Spleen (tissue), 11 donors: ENCODE measurements at regions not wholly inside any gene's neighbourhood (a gene's known extent, or its start where the extent isn't known, plus 50 kb on each side); places are given as distances from the start of the nearest gene placed in this dataset.

Experiments used
- DNase-seq: peaks from one replicate; pipeline ENCODE4 v3.0.0-alpha.2; 2020
- H3K27ac ChIP-seq, 8 donors: fragments of 200-600 bp; sonication (generic) in 7 of 8; 1 replicate in 4 of 8; 2 replicates in 4 of 8; pipeline versions ENCODE4 v1.5.0 to v1.8.0; 2016 to 2021; ENCODE audit warnings: inconsistent platforms in 4 of 8, mild to moderate bottlenecking in 4 of 8, moderate library complexity in 1 of 8
- H3K27me3 ChIP-seq, 7 donors: fragments of 200-600 bp; sonication (generic) in 6 of 7; replicated peaks in 1 of 7; 1 replicate in 4 of 7; 2 replicates in 3 of 7; pipeline versions ENCODE4 v1.5.0 to v1.8.0; 2016 to 2021; ENCODE audit warnings: inconsistent platforms in 3 of 7, mild to moderate bottlenecking in 1 of 7
- H3K36me3 ChIP-seq, 6 donors: fragments of 200-600 bp; sonication (generic) in 5 of 6; 1 replicate in 4 of 6; 2 replicates in 2 of 6; pipeline versions ENCODE4 v1.5.0 to v1.8.0; 2016 to 2021; ENCODE audit warnings: inconsistent platforms in 2 of 6
- H3K4me1 ChIP-seq, 6 donors: fragments of 200-600 bp; sonication (generic) in 5 of 6; 1 replicate in 3 of 6; 2 replicates in 3 of 6; pipeline versions ENCODE4 v1.5.0 to v1.8.0; 2016 to 2021; ENCODE audit warnings: inconsistent platforms in 3 of 6
- H3K4me3 ChIP-seq, 8 donors: fragments of 200-600 bp; sonication (generic) in 7 of 8; 1 replicate in 4 of 8; 2 replicates in 4 of 8; pipeline versions ENCODE4 v1.5.0 to v1.8.0; 2016 to 2021; ENCODE audit warnings: inconsistent platforms in 4 of 8, mild to moderate bottlenecking in 4 of 8, moderate library complexity in 2 of 8
- H3K9me3 ChIP-seq, 8 donors: fragments of 200-600 bp; sonication (generic) in 7 of 8; 1 replicate in 4 of 8; 2 replicates in 4 of 8; pipeline versions ENCODE4 v1.5.0 to v1.8.0; 2016 to 2021; ENCODE audit warnings: inconsistent platforms in 4 of 8
- POLR2A ChIP-seq, 3 donors: fragments of 450-650 bp; IDR thresholded peaks; one replicate each; pipeline ENCODE4 v1.5.1; 2017; ENCODE audit warnings: antibody characterized with exemption in 3 of 3, mild to moderate bottlenecking in 1 of 3
- POLR2AphosphoS5 ChIP-seq, 3 donors: sonication (generic); formaldehyde crosslinking; IDR thresholded peaks; one replicate each; pipeline ENCODE4 v1.5.1; 2017; ENCODE audit warnings: antibody characterized with exemption in 3 of 3
- WGBS, 5 donors: extraction: QIAGEN DNeasy Blood & Tissue Kit in 3 of 5; methylation state at CpG; one replicate each; pipeline versions ENCODE4 v1.1.5 to v1.1.7; 2013 to 2018; 5-methylcytosine and 5-hydroxymethylcytosine counted together
- intact Hi-C: fragments of 100-400 bp; cut with DNase I; formaldehyde crosslinking; loops from one replicate; pipeline ENCODE4 v1.15.0; 2023; ENCODE audit warnings: low total_unique reads
- TF ChIP-seq, protein P1 (sequence below), 11 experiments: fragments of 200-600 bp in 7 of 11; fragments of 450-650 bp in 4 of 11; sonication (generic) in 4 of 11; IDR thresholded peaks in 8 of 11; conservative IDR thresholded peaks in 3 of 11; 1 replicate in 7 of 11; 2 replicates in 4 of 11; pipeline versions ENCODE4 v1.4.0 to v1.8.0; 2016 to 2021; ENCODE audit warnings: antibody characterized with exemption in 11 of 11, inconsistent platforms in 4 of 11, mild to moderate bottlenecking in 1 of 11
- donor health status: healthy with polysubstance abuse.
- donor health status: DM: no; HTN: no; CAD: no; lungs with moderate emphysema.
- donor health status: DM: no; HTN: no; CAD: no.
- donor health status: Bipolar disorder and iron deficiency.
- donor health status: healthy.
- donor health status: DM: no; HTN: no; CAD: no.
- donor health status: DM: yes; HTN: yes; CAD: no.

DNA sequence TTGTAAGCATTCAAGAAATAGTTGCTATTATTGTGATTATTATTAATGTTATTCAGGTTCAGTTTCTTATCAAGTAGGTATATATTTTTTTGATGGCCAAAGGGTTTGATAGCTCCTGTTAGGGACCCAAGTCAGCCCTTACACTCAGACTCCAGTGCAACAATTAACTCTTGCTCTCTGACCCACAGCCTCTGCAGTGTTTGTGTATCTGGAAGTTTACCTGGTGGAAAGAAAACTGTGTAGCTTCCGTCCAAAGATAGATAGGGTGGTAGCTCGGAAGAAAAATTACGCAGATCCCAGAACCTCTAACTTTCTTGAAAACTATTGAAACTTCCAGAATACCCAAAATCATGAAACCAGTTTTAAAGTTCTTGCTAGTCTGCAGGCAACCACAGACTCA, 58.6 kb upstream of the IGFBP2 start:
- Histone ChIP-seq H3K9me3 (peaks cover 0 to 13% (median 0%) of the 10 kb centered on the region in 8 donors), H3K4me1 (peaks cover 0 to 13% (median 0%) of the 10 kb centered on the region in 6 donors), H3K27me3 (no peaks in the 10 kb centered on the region), H3K4me3 (no peak overlapping the region), H3K27ac (no peak overlapping the region), H3K36me3 (no peaks in the 10 kb centered on the region)
- intact Hi-C loops, result no loop called here
- TF ChIP-seq POLR2A (IDR thresholded peaks at IDR 0.05) (no peak), POLR2AphosphoS5 (IDR thresholded peaks at IDR 0.05) (no peak)
- TF ChIP-seq, protein P1, sequence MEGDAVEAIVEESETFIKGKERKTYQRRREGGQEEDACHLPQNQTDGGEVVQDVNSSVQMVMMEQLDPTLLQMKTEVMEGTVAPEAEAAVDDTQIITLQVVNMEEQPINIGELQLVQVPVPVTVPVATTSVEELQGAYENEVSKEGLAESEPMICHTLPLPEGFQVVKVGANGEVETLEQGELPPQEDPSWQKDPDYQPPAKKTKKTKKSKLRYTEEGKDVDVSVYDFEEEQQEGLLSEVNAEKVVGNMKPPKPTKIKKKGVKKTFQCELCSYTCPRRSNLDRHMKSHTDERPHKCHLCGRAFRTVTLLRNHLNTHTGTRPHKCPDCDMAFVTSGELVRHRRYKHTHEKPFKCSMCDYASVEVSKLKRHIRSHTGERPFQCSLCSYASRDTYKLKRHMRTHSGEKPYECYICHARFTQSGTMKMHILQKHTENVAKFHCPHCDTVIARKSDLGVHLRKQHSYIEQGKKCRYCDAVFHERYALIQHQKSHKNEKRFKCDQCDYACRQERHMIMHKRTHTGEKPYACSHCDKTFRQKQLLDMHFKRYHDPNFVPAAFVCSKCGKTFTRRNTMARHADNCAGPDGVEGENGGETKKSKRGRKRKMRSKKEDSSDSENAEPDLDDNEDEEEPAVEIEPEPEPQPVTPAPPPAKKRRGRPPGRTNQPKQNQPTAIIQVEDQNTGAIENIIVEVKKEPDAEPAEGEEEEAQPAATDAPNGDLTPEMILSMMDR (IDR thresholded peaks at IDR 0.05 in 8 of 11, conservative IDR thresholded peaks at IDR 0.05 in 3 of 11), result no peak
- WGBS, 5 donors, result 89 to 99% (median 94%) methylated on average over 3 of the region's 3 CpGs
- DNase-seq, result no peak

- H3K4me3 ChIP-seq, result no peak overlapping the region
- DNase-seq, result no peak
- no peaks in the 10 kb centered on the region for H3K27me3 ChIP-seq
- WGBS, 5 donors, result 71 to 95% (median 78%) methylated on average over 1 of the region's 1 CpG
- H3K9me3 ChIP-seq, result peaks cover 0 to 12% (median 0%) of the 10 kb centered on the region in 8 donors
- H3K36me3 ChIP-seq, result no peaks in the 10 kb centered on the region
- TF ChIP-seq POLR2A (IDR thresholded peaks at IDR 0.05) (no peak), POLR2AphosphoS5 (IDR thresholded peaks at IDR 0.05) (no peak)
- TF ChIP-seq, protein P1 (IDR thresholded peaks at IDR 0.05 in 8 of 11, conservative IDR thresholded peaks at IDR 0.05 in 3 of 11), result no peak
- H3K4me1 ChIP-seq, result peaks cover 0 to 13% (median 0%) of the 10 kb centered on the region in 6 donors
- intact Hi-C loops, result no loop called here
- no peak overlapping the region for H3K27ac ChIP-seq
Observed at GRCh38 chr2:216575465-216575864, 57.8 kb upstream of the IGFBP2 start.

DNA sequence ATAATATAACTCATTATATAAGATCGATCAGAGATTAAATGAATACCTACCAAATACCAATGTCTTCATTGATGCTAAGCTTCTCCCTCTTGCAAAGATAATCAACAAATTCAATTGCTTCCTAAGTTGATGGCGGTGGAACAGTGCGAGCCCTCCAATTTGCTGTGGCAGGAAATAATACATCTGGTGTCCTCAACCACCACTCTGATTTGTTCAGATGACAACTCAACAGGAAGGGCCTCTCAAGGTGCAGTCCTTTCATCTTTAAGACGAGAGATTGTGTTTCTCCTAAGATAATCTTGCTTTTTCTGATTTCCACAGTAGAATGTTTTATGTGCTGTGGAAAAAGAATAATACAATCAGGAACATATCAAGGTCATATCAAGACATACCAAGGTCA, 56.6 kb upstream of the IGFBP2 start:
- WGBS, 5 donors, result 43 to 54% (median 51%) methylated on average over 4 of the region's 4 CpGs
- no peak overlapping the region for H3K27ac ChIP-seq
- TF ChIP-seq POLR2AphosphoS5 (IDR thresholded peaks at IDR 0.05) (no peak), POLR2A (IDR thresholded peaks at IDR 0.05) (no peak)
- TF ChIP-seq, protein P1 (IDR thresholded peaks at IDR 0.05 in 8 of 11, conservative IDR thresholded peaks at IDR 0.05 in 3 of 11), result no peak
- H3K27me3 ChIP-seq, result peaks cover 0 to 7% (median 0%) of the 10 kb centered on the region in 7 donors
- H3K9me3 ChIP-seq, result peaks cover 0 to under 1% (median 0%) of the 10 kb centered on the region in 8 donors
- intact Hi-C loops, result no loop called here
- no peak for DNase-seq
- peaks cover 0 to 13% (median 0%) of the 10 kb centered on the region in 6 donors for H3K4me1 ChIP-seq
- no peaks in the 10 kb centered on the region for H3K36me3 ChIP-seq
- H3K4me3 ChIP-seq, result no peak overlapping the region

- intact Hi-C loops, result no loop called here
Observed at GRCh38 chr2:216578325-216578724, 54.9 kb upstream of the IGFBP2 start.

More at GRCh38 chr2:216578325-216578724, 54.9 kb upstream of the IGFBP2 start:
- Histone ChIP-seq H3K27me3 (peaks cover 0 to 21% (median 0%) of the 10 kb centered on the region in 7 donors), H3K36me3 (no peaks in the 10 kb centered on the region), H3K27ac (no peak overlapping the region), H3K9me3 (no peaks in the 10 kb centered on the region), H3K4me1 (peaks cover 0 to 10% (median 0%) of the 10 kb centered on the region in 6 donors), H3K4me3 (no peak overlapping the region)
- TF ChIP-seq POLR2A (IDR thresholded peaks at IDR 0.05) (no peak), POLR2AphosphoS5 (IDR thresholded peaks at IDR 0.05) (no peak)
- TF ChIP-seq, protein P1 (IDR thresholded peaks at IDR 0.05 in 8 of 11, conservative IDR thresholded peaks at IDR 0.05 in 3 of 11), result no peak
- WGBS, 5 donors, result 82 to 100% (median 97%) methylated on average over 1 of the region's 1 CpG
- no peak for DNase-seq
